H7 (cell line): ENCODE measurements at regions not wholly inside any gene's neighbourhood (a gene's known extent, or its start where the extent isn't known, plus 50 kb on each side); places are given as distances from the start of the nearest gene placed in this dataset.
A peak's percentile ranks its signal among the peaks of the same experiment; 100 is the strongest.

Experiments
- DNase-seq: peaks from one replicate; pipeline ENCODE4 v3.0.0; 2012
- H3K27me3 ChIP-seq: 2 replicates; pipeline ENCODE4 v1.6.0; 2011; ENCODE audit warnings: mild to moderate bottlenecking, low read length; ENCODE audit not compliant: control insufficient read depth, insufficient read depth
- H3K36me3 ChIP-seq: replicated peaks from 2 replicates; pipeline ENCODE4 v1.5.1; 2011; ENCODE audit warnings: low read length; ENCODE audit not compliant: control insufficient read depth, insufficient read depth
- H3K4me3 ChIP-seq: 2 replicates; pipeline ENCODE4 v1.5.1; 2011; ENCODE audit warnings: low read depth, mild to moderate bottlenecking, control low read depth, low read length, moderate library complexity; ENCODE audit not compliant: insufficient read depth

- no peak overlapping the region for H3K4me3 ChIP-seq
- H3K27me3 ChIP-seq, result no peaks in the 10 kb centered on the region
- no peak for DNase-seq
- H3K36me3 ChIP-seq, result no peaks in the 10 kb centered on the region
These were observed 122.5 kb downstream of the MAIP1 start for GRCh38 chr2:200077838-200078237.

- DNase-seq, result no peak
- H3K36me3 ChIP-seq, result no peaks in the 10 kb centered on the region
- no peaks in the 10 kb centered on the region for H3K27me3 ChIP-seq
- no peak overlapping the region for H3K4me3 ChIP-seq
These were observed 124.0 kb downstream of the MAIP1 start for GRCh38 chr2:200079356-200079755.

- H3K36me3 ChIP-seq, result no peaks in the 10 kb centered on the region
- H3K4me3 ChIP-seq, result no peak overlapping the region
- DNase-seq, result peak; percentile 18
- H3K27me3 ChIP-seq, result no peaks in the 10 kb centered on the region
These were observed 125.9 kb downstream of the MAIP1 start for GRCh38 chr2:200081236-200081635.

GRCh38 chr2:200081811-200082210 is 126.4 kb downstream of the MAIP1 start:
- Histone ChIP-seq H3K27me3 (no peaks in the 10 kb centered on the region), H3K36me3 (no peaks in the 10 kb centered on the region), H3K4me3 (no peak overlapping the region)
- no peak for DNase-seq

- Histone ChIP-seq H3K4me3 (no peak overlapping the region), H3K36me3 (no peaks in the 10 kb centered on the region), H3K27me3 (no peaks in the 10 kb centered on the region)
- no peak for DNase-seq
These were observed 128.7 kb downstream of the MAIP1 start for GRCh38 chr2:200084036-200084435.

- Histone ChIP-seq H3K4me3 (no peak overlapping the region), H3K36me3 (no peaks in the 10 kb centered on the region), H3K27me3 (no peaks in the 10 kb centered on the region)
- no peak for DNase-seq
These were observed 131.5 kb downstream of the MAIP1 start for GRCh38 chr2:200086911-200087310.

GRCh38 chr2:200087451-200087850 is 132.1 kb downstream of the MAIP1 start:
- no peak for DNase-seq
- H3K27me3 ChIP-seq, result no peaks in the 10 kb centered on the region
- no peaks in the 10 kb centered on the region for H3K36me3 ChIP-seq
- H3K4me3 ChIP-seq, result no peak overlapping the region

- Histone ChIP-seq H3K4me3 (no peak overlapping the region), H3K36me3 (no peaks in the 10 kb centered on the region), H3K27me3 (no peaks in the 10 kb centered on the region)
- DNase-seq, result peak; percentile 13
These were observed 133.8 kb downstream of the MAIP1 start for GRCh38 chr2:200089040-200089755.

- Histone ChIP-seq H3K4me3 (no peak overlapping the region), H3K36me3 (no peaks in the 10 kb centered on the region), H3K27me3 (no peaks in the 10 kb centered on the region)
- no peak for DNase-seq
These were observed 134.4 kb downstream of the MAIP1 start for GRCh38 chr2:200089756-200090109.

GRCh38 chr2:200090683-200091082 is 135.3 kb downstream of the MAIP1 start:
- H3K4me3 ChIP-seq, result no peak overlapping the region
- no peaks in the 10 kb centered on the region for H3K27me3 ChIP-seq
- no peaks in the 10 kb centered on the region for H3K36me3 ChIP-seq
- DNase-seq, result no peak

- no peaks in the 10 kb centered on the region for H3K27me3 ChIP-seq
- no peak overlapping the region for H3K4me3 ChIP-seq
- no peaks in the 10 kb centered on the region for H3K36me3 ChIP-seq
- peak; percentile 27 for DNase-seq
These were observed 135.7 kb downstream of the MAIP1 start for GRCh38 chr2:200091126-200091525.

- DNase-seq, result no peak
- H3K36me3 ChIP-seq, result no peaks in the 10 kb centered on the region
- no peaks in the 10 kb centered on the region for H3K27me3 ChIP-seq
- no peak overlapping the region for H3K4me3 ChIP-seq
These were observed 136.9 kb downstream of the MAIP1 start for GRCh38 chr2:200092235-200092634.

- no peak overlapping the region for H3K4me3 ChIP-seq
- no peak for DNase-seq
- no peaks in the 10 kb centered on the region for H3K36me3 ChIP-seq
- no peaks in the 10 kb centered on the region for H3K27me3 ChIP-seq
These were observed 140.1 kb downstream of the MAIP1 start for GRCh38 chr2:200095436-200095835.

GRCh38 chr2:200099256-200099655 is 143.9 kb downstream of the MAIP1 start:
- no peak for DNase-seq
- no peak overlapping the region for H3K4me3 ChIP-seq
- H3K36me3 ChIP-seq, result no peaks in the 10 kb centered on the region
- no peaks in the 10 kb centered on the region for H3K27me3 ChIP-seq

GRCh38 chr2:200100027-200100426 is 144.6 kb downstream of the MAIP1 start:
- no peaks in the 10 kb centered on the region for H3K36me3 ChIP-seq
- H3K4me3 ChIP-seq, result no peak overlapping the region
- DNase-seq, result no peak
- no peaks in the 10 kb centered on the region for H3K27me3 ChIP-seq

- Histone ChIP-seq H3K36me3 (no peaks in the 10 kb centered on the region), H3K4me3 (no peak overlapping the region), H3K27me3 (no peaks in the 10 kb centered on the region)
- DNase-seq, result no peak
These were observed 146.5 kb downstream of the MAIP1 start for GRCh38 chr2:200101922-200102321.
